Stimulated activated CD4-positive, alpha-beta T cell treated with anti-CD3 and anti-CD28 coated beads, Interleukin-1b, Interleukin-23, amount 100 ng/mL, for 4 hours (primary cell): ENCODE measurements at regions not wholly inside any gene's neighbourhood (a gene's known extent, or its start where the extent isn't known, plus 50 kb on each side); places are given as distances from the start of the nearest gene placed in this dataset.

ENCODE experiments used
- DNase-seq, 2 donors: peaks; one replicate each; pipeline ENCODE4 v3.0.0-alpha.2; 2020; ENCODE audit warnings: low read depth in 2 of 2

- no peak for DNase-seq
Measured at GRCh38 chr7:131222171-131222570, 105.5 kb upstream of the MKLN1 start.

GRCh38 chr7:131223151-131223550 lies 104.5 kb upstream of the MKLN1 start:
- no peak for DNase-seq

- DNase-seq: no peak
Measured at GRCh38 chr7:131224996-131225395, 102.7 kb upstream of the MKLN1 start.

GRCh38 chr7:131225619-131226513 lies 101.8 kb upstream of the MKLN1 start:
- no peak for DNase-seq

- DNase-seq: no peak
Measured at GRCh38 chr7:131226514-131226865, 101.2 kb upstream of the MKLN1 start.

- DNase-seq: peak; percentile 14 to 23
Measured at GRCh38 chr7:131231381-131232220, 96.1 kb upstream of the MKLN1 start.

GRCh38 chr7:131232768-131233167 lies 94.9 kb upstream of the MKLN1 start:
- no peak for DNase-seq

GRCh38 chr7:131233193-131233592 lies 94.5 kb upstream of the MKLN1 start:
- DNase-seq: no peak

- no peak for DNase-seq
Measured at GRCh38 chr7:131234719-131235488, 92.8 kb upstream of the MKLN1 start.

GRCh38 chr7:131235489-131236317 lies 92.0 kb upstream of the MKLN1 start:
- DNase-seq: peak; percentile 28 to 60

GRCh38 chr7:131236318-131236672 lies 91.4 kb upstream of the MKLN1 start:
- no peak for DNase-seq

GRCh38 chr7:131238347-131238931 lies 89.2 kb upstream of the MKLN1 start:
- no peak for DNase-seq

- DNase-seq: no peak
Measured at GRCh38 chr7:131241386-131241785, 86.3 kb upstream of the MKLN1 start.

- DNase-seq: no peak
Measured at GRCh38 chr7:131242123-131242650, 85.5 kb upstream of the MKLN1 start.

- DNase-seq: no peak
Measured at GRCh38 chr7:131244259-131244852, 83.3 kb upstream of the MKLN1 start.

- DNase-seq: no peak
Measured at GRCh38 chr7:131249003-131249402, 78.7 kb upstream of the MKLN1 start.

GRCh38 chr7:131249483-131249882 lies 78.2 kb upstream of the MKLN1 start:
- DNase-seq: no peak

- no peak for DNase-seq
Measured at GRCh38 chr7:131250331-131250730, 77.3 kb upstream of the MKLN1 start.

- DNase-seq: no peak
Measured at GRCh38 chr7:131251371-131251770, 76.3 kb upstream of the MKLN1 start.

GRCh38 chr7:131252976-131253375 lies 74.7 kb upstream of the MKLN1 start:
- DNase-seq: no peak
